ENCODE measurements at regions not wholly inside any gene's neighbourhood (a gene's known extent, or its start where the extent isn't known, plus 50 kb on each side); places are given as distances from the start of the nearest gene placed in this dataset.

DNA sequence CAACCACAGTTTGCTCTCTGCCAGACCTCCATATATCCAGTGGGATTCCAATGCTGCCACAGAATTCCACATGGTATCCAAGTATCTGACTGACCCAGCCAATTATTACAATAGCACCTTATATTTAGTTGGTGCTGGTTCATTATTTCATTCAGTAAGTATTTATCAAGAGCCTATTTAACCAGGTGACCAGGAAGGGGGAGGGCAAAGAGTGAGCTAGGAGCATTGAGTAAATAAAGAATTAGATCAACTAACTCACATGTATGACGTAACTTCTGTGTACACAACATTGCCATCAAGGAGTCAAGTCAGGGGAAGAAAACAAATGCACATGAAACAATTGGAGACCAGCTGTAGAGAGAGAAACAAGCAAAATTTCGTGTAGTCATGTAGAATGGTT, 207.1 kb upstream of the PAPPA start:
- DNase-seq (ENCODE audit: extremely low spot score): no peak
- ChIA-PET POLR2A (no interaction called here), CTCF (no interaction called here)
- TF ChIP-seq BHLHE40 (IDR thresholded peaks at IDR 0.05; ENCODE audit: borderline replicate concordance): no peak
- TF ChIP-seq SP1 (IDR thresholded peaks at IDR 0.05): no peak
- TF ChIP-seq SUZ12 (IDR thresholded peaks at IDR 0.05): no peak
- TF ChIP-seq ZNF384 (IDR thresholded peaks at IDR 0.05): no peak
- TF ChIP-seq LEF1 (IDR thresholded peaks at IDR 0.05; ENCODE audit: borderline replicate concordance): no peak

GRCh38 chr9:115951977-115952376, 201.6 kb upstream of the PAPPA start:
- TF ChIP-seq SP1 (IDR thresholded peaks at IDR 0.05) (no peak), HDGF (IDR thresholded peaks at IDR 0.05; ENCODE audit: borderline replicate concordance) (no peak), ARNT (IDR thresholded peaks at IDR 0.05) (no peak), L3MBTL2 (conservative IDR thresholded peaks at IDR 0.05) (no peak), LEF1 (IDR thresholded peaks at IDR 0.05; ENCODE audit: borderline replicate concordance) (no peak), ZNF384 (IDR thresholded peaks at IDR 0.05) (no peak), SUZ12 (IDR thresholded peaks at IDR 0.05) (no peak), ELF4 (IDR thresholded peaks at IDR 0.05) (no peak), TARDBP (IDR thresholded peaks at IDR 0.05) (no peak)
- POLR2A ChIA-PET: no interaction called here
- CTCF ChIA-PET: no interaction called here
- DNase-seq (ENCODE audit: extremely low spot score): no peak

DNA sequence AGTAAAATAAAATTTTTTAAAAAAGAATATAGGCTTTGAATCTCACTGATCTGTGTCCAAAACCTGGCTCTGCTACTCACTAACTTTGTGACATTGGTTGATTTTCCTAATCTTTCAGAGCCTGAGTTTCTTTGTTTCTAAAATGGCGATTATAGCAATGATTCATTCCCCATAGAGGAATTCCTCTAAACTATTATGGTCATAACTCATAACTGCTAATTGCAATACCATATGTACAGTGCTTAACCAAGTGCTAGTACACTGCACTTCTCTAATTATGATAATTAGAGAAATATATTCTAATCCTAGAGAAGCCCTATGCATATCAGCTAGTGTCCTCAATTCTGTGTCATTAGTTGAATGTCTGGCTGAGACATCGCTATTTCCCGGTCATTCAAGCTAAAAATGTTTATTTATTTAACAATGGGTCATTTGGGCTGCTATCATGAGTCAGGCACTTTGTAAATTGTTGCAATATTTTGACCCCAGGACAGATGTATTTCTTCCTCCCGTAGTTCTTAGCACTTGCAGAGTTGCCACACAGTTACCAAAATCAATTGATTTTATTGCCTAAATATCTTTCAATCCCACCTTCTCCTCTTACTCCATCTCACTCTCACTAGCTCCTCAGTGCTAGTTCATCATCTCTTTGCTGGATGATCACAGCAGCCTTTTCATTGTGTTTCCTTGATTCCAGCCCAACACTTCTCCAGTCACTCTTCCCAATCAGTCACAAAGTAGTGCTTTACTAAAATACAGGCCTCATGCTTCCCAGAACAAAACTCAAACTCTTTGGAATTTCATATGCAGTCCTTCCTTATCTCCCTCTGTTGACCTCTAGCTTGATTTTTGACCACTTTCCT, 200.9 kb upstream of the PAPPA start:
- TF ChIP-seq TARDBP (IDR thresholded peaks at IDR 0.05) (no peak), ELF4 (IDR thresholded peaks at IDR 0.05) (no peak), FOXK2 (IDR thresholded peaks at IDR 0.05) (no peak), BHLHE40 (IDR thresholded peaks at IDR 0.05; ENCODE audit: borderline replicate concordance) (no peak)
- no peak for DNase-seq (ENCODE audit: extremely low spot score)
- POLR2A ChIA-PET: no interaction called here
- CTCF ChIA-PET: no interaction called here

DNA sequence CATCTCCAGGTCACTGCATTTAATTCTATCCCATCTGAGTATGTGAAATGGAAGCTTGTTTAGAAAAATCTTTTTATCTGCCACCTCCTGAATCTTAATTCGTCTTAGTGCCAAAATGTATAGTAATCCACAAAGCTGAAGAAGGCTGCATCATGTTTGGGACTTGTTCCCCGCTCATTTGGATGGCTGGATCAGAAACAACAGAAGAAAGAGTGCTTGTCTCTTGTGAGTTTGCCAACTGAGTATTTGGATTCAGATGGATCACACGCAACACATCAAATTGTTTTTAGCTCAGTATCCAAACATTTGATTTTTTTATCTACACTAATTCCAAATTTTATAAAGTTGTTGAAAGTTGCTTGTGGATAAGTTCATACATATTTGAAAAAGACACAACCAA, 197.2 kb upstream of the PAPPA start:
- DNase-seq (ENCODE audit: extremely low spot score): no peak
- ChIA-PET CTCF (no interaction called here), POLR2A (no interaction called here)
- TF ChIP-seq ZNF384 (IDR thresholded peaks at IDR 0.05) (no peak), LEF1 (IDR thresholded peaks at IDR 0.05; ENCODE audit: borderline replicate concordance) (no peak), BHLHE40 (IDR thresholded peaks at IDR 0.05; ENCODE audit: borderline replicate concordance) (no peak), L3MBTL2 (conservative IDR thresholded peaks at IDR 0.05) (no peak), NFRKB (IDR thresholded peaks at IDR 0.05) (no peak), HDGF (IDR thresholded peaks at IDR 0.05; ENCODE audit: borderline replicate concordance) (no peak), FOXA1 (IDR thresholded peaks at IDR 0.05) (no peak), FOXK2 (IDR thresholded peaks at IDR 0.05) (no peak), PKNOX1 (IDR thresholded peaks at IDR 0.05) (no peak), FOXM1 (IDR thresholded peaks at IDR 0.05; ENCODE audit: borderline replicate concordance) (no peak), ELF4 (IDR thresholded peaks at IDR 0.05) (no peak), CTBP1 (IDR thresholded peaks at IDR 0.05; ENCODE audit: borderline replicate concordance) (no peak), SUZ12 (IDR thresholded peaks at IDR 0.05) (no peak), ARNT (IDR thresholded peaks at IDR 0.05) (no peak), TARDBP (IDR thresholded peaks at IDR 0.05) (no peak), SP1 (IDR thresholded peaks at IDR 0.05) (no peak)

DNA sequence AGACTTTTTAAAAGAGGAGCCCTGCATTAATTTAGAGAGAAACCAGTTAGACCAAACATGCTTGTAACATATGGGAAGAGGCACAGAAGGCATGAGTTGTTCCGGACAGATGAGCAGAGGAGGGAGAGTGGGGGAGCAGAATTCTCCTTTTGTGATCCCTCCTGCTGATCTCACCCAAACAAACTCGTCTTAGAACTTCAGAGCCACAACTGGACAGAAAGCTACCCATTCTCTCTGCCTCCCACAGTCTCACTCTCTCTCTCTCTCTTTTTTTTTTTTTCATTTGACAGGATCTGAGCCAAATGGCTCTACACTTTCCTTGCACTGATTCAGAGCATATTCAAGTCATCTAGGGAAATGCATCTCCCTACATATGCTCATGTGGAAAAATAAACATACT, 196.0 kb upstream of the PAPPA start:
- CTCF ChIA-PET: no interaction called here
- TF ChIP-seq CTBP1 (IDR thresholded peaks at IDR 0.05; ENCODE audit: borderline replicate concordance) (no peak), L3MBTL2 (conservative IDR thresholded peaks at IDR 0.05) (no peak), BHLHE40 (IDR thresholded peaks at IDR 0.05; ENCODE audit: borderline replicate concordance) (no peak), SP1 (IDR thresholded peaks at IDR 0.05) (no peak), ELF4 (IDR thresholded peaks at IDR 0.05) (no peak), TARDBP (IDR thresholded peaks at IDR 0.05) (no peak)
- POLR2A ChIA-PET: no interaction called here
- DNase-seq (ENCODE audit: extremely low spot score): no peak

- POLR2A ChIA-PET: no interaction called here
- CTCF ChIA-PET: no interaction called here
- TF ChIP-seq SP1 (IDR thresholded peaks at IDR 0.05) (no peak), HDGF (IDR thresholded peaks at IDR 0.05; ENCODE audit: borderline replicate concordance) (no peak), PKNOX1 (IDR thresholded peaks at IDR 0.05) (no peak), FOXK2 (IDR thresholded peaks at IDR 0.05) (no peak), ELF4 (IDR thresholded peaks at IDR 0.05) (no peak)
- no peak for DNase-seq (ENCODE audit: extremely low spot score)
These were observed 188.8 kb upstream of the PAPPA start for GRCh38 chr9:115964710-115965347.

DNA sequence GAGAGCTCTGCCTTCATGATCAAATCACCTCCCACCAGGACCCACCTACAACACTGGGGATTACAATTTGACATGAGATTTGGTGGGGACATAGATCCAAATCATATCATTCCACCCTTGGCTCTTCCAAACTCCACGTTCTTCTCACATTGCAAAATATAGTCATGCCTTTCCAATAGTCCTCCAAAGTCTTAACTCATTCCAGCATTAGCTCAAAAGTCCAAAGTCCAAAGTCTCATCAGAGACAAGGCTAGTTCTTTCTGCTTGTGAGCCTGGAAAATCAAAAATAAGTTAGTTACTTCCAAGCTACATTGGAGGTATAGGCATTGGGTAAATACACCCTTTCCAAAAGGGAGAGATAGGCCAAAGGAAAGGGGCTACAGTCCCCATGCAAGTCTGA, 186.9 kb upstream of the PAPPA start:
- TF ChIP-seq PKNOX1 (IDR thresholded peaks at IDR 0.05) (no peak), BHLHE40 (IDR thresholded peaks at IDR 0.05; ENCODE audit: borderline replicate concordance) (no peak), HDGF (IDR thresholded peaks at IDR 0.05; ENCODE audit: borderline replicate concordance) (no peak), SUZ12 (IDR thresholded peaks at IDR 0.05) (no peak), ELF4 (IDR thresholded peaks at IDR 0.05) (no peak), FOXM1 (IDR thresholded peaks at IDR 0.05; ENCODE audit: borderline replicate concordance) (no peak)
- CTCF ChIA-PET: no interaction called here
- POLR2A ChIA-PET: no interaction called here
- no peak for DNase-seq (ENCODE audit: extremely low spot score)

Data from HEK293T (cell line).